HUES48 (cell line): ENCODE measurements at regions not wholly inside any gene's neighbourhood (a gene's known extent, or its start where the extent isn't known, plus 50 kb on each side); places are given as distances from the start of the nearest gene placed in this dataset.

ENCODE experiments used
- H3K27ac ChIP-seq: one replicate; pipeline ENCODE4 v1.7.0; 2013; ENCODE audit warnings: low read depth, low read length, inconsistent platforms
- H3K27me3 ChIP-seq: 2 replicates; pipeline ENCODE4 v1.6.1; 2013; ENCODE audit warnings: mild to moderate bottlenecking, low read length; ENCODE audit not compliant: control insufficient read depth, insufficient read depth
- H3K36me3 ChIP-seq: 2 replicates; pipeline ENCODE4 v1.6.1; 2013; ENCODE audit warnings: low read length; ENCODE audit not compliant: control insufficient read depth, insufficient read depth
- H3K4me1 ChIP-seq: 2 replicates; pipeline ENCODE4 v1.6.1; 2013; ENCODE audit warnings: mild to moderate bottlenecking, low read length; ENCODE audit not compliant: control insufficient read depth, insufficient read depth
- H3K4me3 ChIP-seq: 2 replicates; pipeline ENCODE4 v1.5.1; 2013; ENCODE audit warnings: mild to moderate bottlenecking, low read depth, low read length
- H3K9ac ChIP-seq: 2 replicates; pipeline ENCODE4 v1.6.1; 2013; ENCODE audit warnings: mild to moderate bottlenecking, low read depth, low read length, moderate library complexity
- H3K9me3 ChIP-seq: 2 replicates; pipeline ENCODE4 v1.6.1; 2013; ENCODE audit warnings: low read length; ENCODE audit not compliant: control insufficient read depth, insufficient read depth

GRCh38 chr5:5592541-5592940, 170.1 kb downstream of the ICE1 start:
- Histone ChIP-seq H3K9ac (no peak overlapping the region), H3K36me3 (no peaks in the 10 kb centered on the region), H3K27ac (no peak overlapping the region), H3K4me3 (no peak overlapping the region), H3K27me3 (no peaks in the 10 kb centered on the region), H3K9me3 (no peaks in the 10 kb centered on the region), H3K4me1 (no peaks in the 10 kb centered on the region)

- Histone ChIP-seq H3K9me3 (no peaks in the 10 kb centered on the region), H3K4me1 (no peaks in the 10 kb centered on the region), H3K27me3 (no peaks in the 10 kb centered on the region), H3K9ac (no peak overlapping the region), H3K27ac (no peak overlapping the region), H3K4me3 (no peak overlapping the region), H3K36me3 (no peaks in the 10 kb centered on the region)
These were observed 169.1 kb downstream of the ICE1 start for GRCh38 chr5:5591567-5591966.

DNA sequence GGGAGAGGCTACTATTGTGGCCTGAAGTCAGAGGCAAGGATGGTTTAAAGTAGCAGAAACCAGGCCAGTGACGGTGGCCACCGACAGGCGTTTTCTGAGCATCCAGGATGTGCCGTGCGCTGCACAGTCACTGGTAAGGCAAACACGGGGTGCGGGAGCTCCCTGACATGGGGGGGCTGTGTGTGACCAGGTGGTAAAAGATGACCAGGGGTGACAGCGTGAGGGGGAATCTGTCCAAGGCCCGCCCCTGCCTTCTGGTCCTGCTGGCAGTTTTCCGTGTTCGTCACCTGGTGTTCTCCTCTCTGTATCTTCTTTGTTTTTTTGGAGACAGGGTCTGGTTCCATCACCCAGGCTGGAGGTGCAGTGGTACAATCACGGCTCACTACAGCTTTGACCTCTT, 167.4 kb downstream of the ICE1 start:
- no peaks in the 10 kb centered on the region for H3K27me3 ChIP-seq
- H3K4me3 ChIP-seq, result no peak overlapping the region
- H3K9me3 ChIP-seq, result peaks cover 6% of the 10 kb centered on the region; the same call in 1 of the 2 replicates
- H3K4me1 ChIP-seq, result no peaks in the 10 kb centered on the region
- H3K27ac ChIP-seq, result no peak overlapping the region
- no peak overlapping the region for H3K9ac ChIP-seq
- no peaks in the 10 kb centered on the region for H3K36me3 ChIP-seq

DNA sequence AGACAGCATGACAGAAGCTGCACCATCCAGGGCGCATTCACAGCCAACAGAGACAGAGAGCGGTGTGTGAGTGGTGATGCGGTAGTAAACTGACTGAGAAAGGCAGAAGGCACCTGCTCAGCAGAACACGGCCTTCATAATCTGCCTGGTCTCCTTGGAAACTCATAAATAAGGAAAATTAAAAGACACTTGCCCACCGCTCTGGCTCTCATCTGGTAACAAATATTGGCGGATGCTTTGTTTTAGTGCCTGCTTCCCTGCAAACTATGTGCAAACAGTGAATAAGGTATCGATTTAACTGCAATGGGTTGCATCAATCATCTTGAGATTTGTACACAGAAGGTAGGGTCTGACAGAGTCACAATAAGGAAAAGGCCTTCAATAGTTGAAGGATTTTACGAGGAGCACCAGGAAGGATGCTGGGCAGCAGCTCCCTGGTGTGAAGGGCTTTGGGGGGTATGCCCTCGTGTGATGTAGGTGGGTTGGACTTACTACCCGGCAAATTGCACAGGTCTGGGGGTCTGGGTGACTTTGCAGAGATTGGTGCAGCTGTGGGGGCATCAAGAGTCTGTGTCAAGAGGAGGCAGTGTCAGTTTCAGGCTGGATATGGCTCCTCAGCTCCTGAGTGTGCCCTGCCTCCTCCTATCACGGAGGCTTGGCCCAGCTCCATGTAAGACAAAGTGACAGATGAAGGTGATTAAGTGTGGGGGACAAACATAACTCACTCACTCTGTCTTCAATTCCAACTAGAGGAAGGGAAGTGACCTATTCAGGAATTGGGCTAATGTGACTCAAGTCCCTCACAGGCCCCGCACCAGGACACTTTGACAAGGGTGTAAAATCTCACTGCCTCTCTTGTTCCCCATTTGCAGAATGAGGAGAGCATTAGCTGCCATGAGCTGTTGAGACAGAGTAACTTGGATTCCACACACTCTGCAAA, 166.7 kb downstream of the ICE1 start:
- H3K4me1 ChIP-seq, result no peaks in the 10 kb centered on the region
- H3K4me3 ChIP-seq, result no peak overlapping the region
- no peaks in the 10 kb centered on the region for H3K27me3 ChIP-seq
- no peak overlapping the region for H3K27ac ChIP-seq
- no peaks in the 10 kb centered on the region for H3K36me3 ChIP-seq
- no peak overlapping the region for H3K9ac ChIP-seq
- peaks cover 6% of the 10 kb centered on the region; the same call in 1 of the 2 replicates for H3K9me3 ChIP-seq

- Histone ChIP-seq H3K36me3 (no peaks in the 10 kb centered on the region), H3K4me1 (no peaks in the 10 kb centered on the region), H3K27ac (no peak overlapping the region), H3K9ac (no peak overlapping the region), H3K4me3 (no peak overlapping the region), H3K27me3 (no peaks in the 10 kb centered on the region), H3K9me3 (peaks cover 6% of the 10 kb centered on the region; the same call in 1 of the 2 replicates)
These were observed 165.9 kb downstream of the ICE1 start for GRCh38 chr5:5588386-5588785.

- H3K27me3 ChIP-seq, result no peaks in the 10 kb centered on the region
These were observed 165.0 kb downstream of the ICE1 start for GRCh38 chr5:5587474-5587873.

DNA sequence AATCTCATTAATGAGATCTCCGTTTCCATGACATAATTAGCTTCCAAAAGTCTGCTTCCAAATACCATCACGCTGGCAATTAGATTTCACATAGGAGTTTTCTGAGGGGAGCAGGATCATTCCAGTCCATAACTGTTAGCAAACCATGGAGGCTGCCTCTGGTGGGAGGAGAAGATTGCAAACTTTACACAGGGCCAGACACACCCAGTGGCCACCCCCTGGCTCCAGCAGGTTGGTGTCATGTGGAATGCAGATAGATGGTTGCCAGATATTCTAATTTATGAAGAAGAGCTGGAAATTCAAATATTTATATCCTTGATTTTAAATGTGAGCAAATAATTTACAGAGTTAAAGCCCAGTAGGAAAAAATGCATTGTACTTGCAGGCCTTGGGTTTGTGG, 164.2 kb downstream of the ICE1 start:
- Histone ChIP-seq H3K27me3 (no peaks in the 10 kb centered on the region), H3K36me3 (no peaks in the 10 kb centered on the region), H3K4me3 (no peak overlapping the region), H3K27ac (no peak overlapping the region), H3K9me3 (peaks cover 6% of the 10 kb centered on the region; the same call in 1 of the 2 replicates), H3K9ac (no peak overlapping the region), H3K4me1 (no peaks in the 10 kb centered on the region)

More at GRCh38 chr5:5587474-5587873, 165.0 kb downstream of the ICE1 start:
- Histone ChIP-seq H3K4me1 (no peaks in the 10 kb centered on the region), H3K4me3 (no peak overlapping the region), H3K9me3 (peaks cover 6% of the 10 kb centered on the region; the same call in 1 of the 2 replicates), H3K36me3 (no peaks in the 10 kb centered on the region), H3K27ac (no peak overlapping the region), H3K9ac (no peak overlapping the region)

DNA sequence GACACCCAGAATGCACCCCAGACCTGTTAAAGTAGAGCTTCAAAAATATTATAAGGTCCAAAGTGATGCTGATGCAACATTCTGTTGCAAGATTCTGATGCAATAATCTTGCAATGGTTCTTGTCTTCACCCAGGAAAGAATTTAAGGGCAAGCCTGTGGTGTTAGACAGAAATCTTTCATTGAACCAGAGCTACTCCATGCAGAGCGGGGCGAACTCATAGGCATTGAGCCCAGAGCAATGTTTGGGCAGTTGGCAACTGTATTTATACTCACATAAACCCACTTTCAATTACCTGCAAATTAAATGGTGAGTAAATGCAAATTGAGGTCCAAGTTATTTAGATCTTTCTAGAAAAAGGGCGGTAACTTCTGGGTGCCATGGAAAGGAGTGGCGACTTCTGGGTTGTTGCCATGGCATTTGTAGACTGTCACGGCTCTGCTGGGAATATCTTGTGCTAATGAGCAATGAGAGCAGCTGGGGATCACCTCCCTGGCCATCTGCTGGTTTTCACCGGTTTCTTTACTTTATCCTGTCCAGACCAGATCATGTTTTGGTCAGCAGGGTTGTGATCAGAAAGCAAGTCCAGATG, 163.4 kb downstream of the ICE1 start:
- Histone ChIP-seq H3K27me3 (no peaks in the 10 kb centered on the region), H3K36me3 (no peaks in the 10 kb centered on the region), H3K9ac (no peak overlapping the region), H3K4me1 (no peaks in the 10 kb centered on the region), H3K27ac (no peak overlapping the region), H3K9me3 (peaks cover 6% of the 10 kb centered on the region; the same call in 1 of the 2 replicates), H3K4me3 (no peak overlapping the region)

DNA sequence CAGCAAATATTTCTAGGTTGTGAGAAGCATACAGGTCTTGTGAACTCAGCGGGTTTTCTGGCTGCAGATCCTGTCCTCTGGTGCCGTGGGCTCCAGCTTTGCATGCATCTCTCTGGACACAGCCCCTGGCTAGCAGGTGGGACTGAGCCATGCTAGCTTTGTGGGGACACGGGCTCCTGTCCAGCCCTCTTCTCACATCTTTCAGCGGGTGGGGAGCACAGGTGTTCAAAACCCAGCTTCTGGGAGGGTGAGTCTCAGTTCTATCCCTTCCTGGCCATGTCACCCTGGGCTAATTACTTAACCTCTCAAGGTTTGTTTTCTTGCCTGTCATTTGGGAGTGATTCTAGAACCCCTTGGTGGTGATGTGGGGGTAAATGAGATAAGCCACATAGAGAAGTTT, 162.3 kb downstream of the ICE1 start:
- H3K4me3 ChIP-seq, result no peak overlapping the region
- no peaks in the 10 kb centered on the region for H3K4me1 ChIP-seq
- no peak overlapping the region for H3K9ac ChIP-seq
- no peaks in the 10 kb centered on the region for H3K27me3 ChIP-seq
- no peak overlapping the region for H3K27ac ChIP-seq
- H3K36me3 ChIP-seq, result no peaks in the 10 kb centered on the region
- H3K9me3 ChIP-seq, result peaks cover 6% of the 10 kb centered on the region; the same call in 1 of the 2 replicates

DNA sequence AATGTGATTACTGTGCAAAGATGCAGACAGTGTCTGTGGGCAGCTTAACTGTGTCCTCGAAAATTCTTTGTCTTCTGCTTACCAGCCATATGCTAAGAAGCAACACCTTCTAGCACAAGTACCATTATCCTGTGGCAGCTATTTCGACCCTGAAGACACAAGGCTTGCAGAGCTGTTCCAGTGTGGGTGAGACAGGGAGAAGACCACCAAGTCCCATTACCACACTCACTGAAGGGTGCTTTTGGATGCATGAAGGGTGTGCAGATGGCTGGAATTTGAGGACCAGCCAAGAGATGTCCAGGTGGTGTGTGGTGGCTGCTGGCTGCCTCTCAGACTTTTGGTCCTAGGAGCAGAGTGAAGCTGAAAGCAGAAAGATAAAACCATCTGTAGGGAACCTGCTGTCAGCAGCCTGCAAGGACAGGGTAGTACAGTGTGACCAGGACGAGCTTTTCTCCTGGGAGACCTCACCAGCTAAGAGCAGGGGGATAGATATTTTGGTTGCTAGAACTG, 161.8 kb downstream of the ICE1 start:
- no peak overlapping the region for H3K9ac ChIP-seq
- no peak overlapping the region for H3K4me3 ChIP-seq
- no peak overlapping the region for H3K27ac ChIP-seq
- no peaks in the 10 kb centered on the region for H3K4me1 ChIP-seq
- H3K27me3 ChIP-seq, result no peaks in the 10 kb centered on the region
- no peaks in the 10 kb centered on the region for H3K36me3 ChIP-seq
- peaks cover 6% of the 10 kb centered on the region; the same call in 1 of the 2 replicates for H3K9me3 ChIP-seq

GRCh38 chr5:5583832-5584231, 161.4 kb downstream of the ICE1 start:
- H3K4me1 ChIP-seq, result no peaks in the 10 kb centered on the region
- H3K4me3 ChIP-seq, result no peak overlapping the region
- H3K36me3 ChIP-seq, result no peaks in the 10 kb centered on the region
- H3K27ac ChIP-seq, result no peak overlapping the region
- H3K9ac ChIP-seq, result no peak overlapping the region
- H3K27me3 ChIP-seq, result no peaks in the 10 kb centered on the region
- peaks cover 6% of the 10 kb centered on the region; the same call in 1 of the 2 replicates for H3K9me3 ChIP-seq
